ENCODE measurements at regions not wholly inside any gene's neighbourhood (a gene's known extent, or its start where the extent isn't known, plus 50 kb on each side); places are given as distances from the start of the nearest gene placed in this dataset.
A peak's percentile ranks its signal among the peaks of the same experiment; 100 is the strongest.
"Not testable (repeated sequence)": the region's sequence is repeated elsewhere in the genome, so short reads cannot be mapped to it uniquely, and the experiment has no call there.

GRCh38 chr17:33709881-33710280, 416.8 kb upstream of the ASIC2 start:
- peaks cover 5% of the 10 kb centered on the region for H3K4me1 Mint-ChIP-seq (ENCODE audit: low read depth, unreplicated experiment)
- no peak overlapping the region for H3K4me3 Mint-ChIP-seq (ENCODE audit: unreplicated experiment)
- DNase-seq: no peak
- no peak overlapping the region for H3K27ac Mint-ChIP-seq (ENCODE audit: unreplicated experiment)
- TF ChIP-seq, protein P1, sequence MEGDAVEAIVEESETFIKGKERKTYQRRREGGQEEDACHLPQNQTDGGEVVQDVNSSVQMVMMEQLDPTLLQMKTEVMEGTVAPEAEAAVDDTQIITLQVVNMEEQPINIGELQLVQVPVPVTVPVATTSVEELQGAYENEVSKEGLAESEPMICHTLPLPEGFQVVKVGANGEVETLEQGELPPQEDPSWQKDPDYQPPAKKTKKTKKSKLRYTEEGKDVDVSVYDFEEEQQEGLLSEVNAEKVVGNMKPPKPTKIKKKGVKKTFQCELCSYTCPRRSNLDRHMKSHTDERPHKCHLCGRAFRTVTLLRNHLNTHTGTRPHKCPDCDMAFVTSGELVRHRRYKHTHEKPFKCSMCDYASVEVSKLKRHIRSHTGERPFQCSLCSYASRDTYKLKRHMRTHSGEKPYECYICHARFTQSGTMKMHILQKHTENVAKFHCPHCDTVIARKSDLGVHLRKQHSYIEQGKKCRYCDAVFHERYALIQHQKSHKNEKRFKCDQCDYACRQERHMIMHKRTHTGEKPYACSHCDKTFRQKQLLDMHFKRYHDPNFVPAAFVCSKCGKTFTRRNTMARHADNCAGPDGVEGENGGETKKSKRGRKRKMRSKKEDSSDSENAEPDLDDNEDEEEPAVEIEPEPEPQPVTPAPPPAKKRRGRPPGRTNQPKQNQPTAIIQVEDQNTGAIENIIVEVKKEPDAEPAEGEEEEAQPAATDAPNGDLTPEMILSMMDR (IDR thresholded peaks at IDR 0.05; ENCODE audit: partially characterized antibody, unreplicated experiment): no peak
- H3K27me3 Mint-ChIP-seq (ENCODE audit: unreplicated experiment): peaks cover 1% of the 10 kb centered on the region
- H3K36me3 Mint-ChIP-seq (ENCODE audit: unreplicated experiment): peaks cover 10% of the 10 kb centered on the region
- H3K9me3 Mint-ChIP-seq (ENCODE audit: unreplicated experiment): peaks cover 6% of the 10 kb centered on the region

DNA sequence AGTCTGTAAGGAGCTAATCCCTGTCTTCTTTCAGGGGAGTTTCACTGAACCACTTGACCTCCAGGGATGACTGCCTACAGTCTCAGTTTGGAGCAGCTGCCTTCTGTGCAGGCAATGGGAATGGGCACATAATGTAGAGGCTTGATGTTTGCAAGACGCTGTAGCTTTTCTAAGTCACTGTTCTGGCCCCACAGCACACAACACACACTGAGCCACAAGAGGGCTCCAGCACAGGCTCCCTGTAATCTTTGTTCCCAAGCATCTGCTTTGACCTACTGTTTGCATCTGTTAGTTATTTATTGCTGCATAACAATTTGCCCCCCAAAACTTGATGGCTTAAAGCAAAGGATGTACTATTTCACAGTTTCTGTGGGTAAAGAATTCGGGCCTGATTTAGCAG, 419.0 kb upstream of the ASIC2 start:
- Mint-ChIP-seq H3K4me3 (ENCODE audit: unreplicated experiment) (no peak overlapping the region), H3K9me3 (ENCODE audit: unreplicated experiment) (peaks cover 6% of the 10 kb centered on the region), H3K27ac (ENCODE audit: unreplicated experiment) (no peak overlapping the region), H3K4me1 (ENCODE audit: low read depth, unreplicated experiment) (peaks cover 5% of the 10 kb centered on the region), H3K36me3 (ENCODE audit: unreplicated experiment) (peaks cover 4% of the 10 kb centered on the region), H3K27me3 (ENCODE audit: unreplicated experiment) (peaks cover 3% of the 10 kb centered on the region)
- no peak for DNase-seq
- TF ChIP-seq, protein P1 (IDR thresholded peaks at IDR 0.05; ENCODE audit: partially characterized antibody, unreplicated experiment): no peak

DNA sequence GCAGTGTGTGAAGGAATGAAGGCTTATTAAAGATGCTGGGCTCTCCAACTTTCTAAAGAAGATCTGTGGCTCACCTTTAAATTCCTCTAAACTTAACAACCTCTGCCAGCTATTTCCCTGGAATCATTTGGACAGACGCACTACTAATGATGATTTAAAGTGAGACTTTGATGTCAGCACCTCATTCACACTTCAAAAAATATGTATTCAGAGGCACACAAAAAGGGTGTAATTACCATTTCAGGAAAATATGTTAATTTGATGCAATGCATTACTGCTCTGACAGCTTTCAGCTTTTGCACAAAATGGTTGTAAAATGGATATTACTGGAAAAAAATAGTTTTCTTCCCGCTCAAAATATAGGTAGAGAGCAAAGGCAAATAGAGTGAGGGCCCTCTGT, 423.9 kb upstream of the ASIC2 start:
- no peak overlapping the region for H3K27ac Mint-ChIP-seq (ENCODE audit: unreplicated experiment)
- no peaks in the 10 kb centered on the region for H3K36me3 Mint-ChIP-seq (ENCODE audit: unreplicated experiment)
- peaks cover 5% of the 10 kb centered on the region for H3K27me3 Mint-ChIP-seq (ENCODE audit: unreplicated experiment)
- H3K9me3 Mint-ChIP-seq (ENCODE audit: unreplicated experiment): no peaks in the 10 kb centered on the region
- TF ChIP-seq, protein P1 (IDR thresholded peaks at IDR 0.05; ENCODE audit: partially characterized antibody, unreplicated experiment): no peak
- DNase-seq: no peak
- no peak overlapping the region for H3K4me3 Mint-ChIP-seq (ENCODE audit: unreplicated experiment)
- no peaks in the 10 kb centered on the region for H3K4me1 Mint-ChIP-seq (ENCODE audit: low read depth, unreplicated experiment)

- not testable (repeated sequence) for H3K4me1 Mint-ChIP-seq (ENCODE audit: low read depth, unreplicated experiment); H3K27me3 Mint-ChIP-seq (ENCODE audit: unreplicated experiment); DNase-seq
Observed at GRCh38 chr17:33723736-33724135, 430.6 kb upstream of the ASIC2 start.

DNA sequence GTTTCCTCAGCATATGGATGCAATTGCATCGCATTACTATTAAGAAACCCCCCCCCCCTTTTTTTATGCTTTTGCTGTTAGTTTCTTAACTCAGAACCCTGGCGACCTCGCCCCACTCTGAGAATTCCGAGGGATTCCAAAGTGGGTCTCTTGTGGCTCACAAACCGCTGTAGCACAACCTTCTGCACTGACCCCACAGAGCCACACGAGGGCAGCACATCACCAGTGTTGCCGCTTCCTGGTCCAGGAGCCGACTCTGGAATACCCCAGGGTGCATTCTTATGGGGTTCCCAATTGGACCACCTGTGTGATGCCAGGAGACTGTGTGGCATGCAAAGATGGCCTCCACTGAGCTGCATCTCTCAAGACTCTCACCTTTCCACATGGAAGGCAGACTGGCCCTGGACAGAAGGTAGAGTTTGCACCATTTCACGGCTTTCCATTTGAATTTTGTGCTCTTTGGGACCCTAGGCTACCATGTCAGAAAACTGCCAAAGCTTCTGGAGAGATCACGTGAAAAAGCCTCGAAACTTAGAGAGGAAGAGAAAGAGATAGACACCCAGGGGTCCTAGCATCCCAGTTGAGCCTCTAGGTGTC, 432.7 kb upstream of the ASIC2 start:
- no peaks in the 10 kb centered on the region for H3K27me3 Mint-ChIP-seq (ENCODE audit: unreplicated experiment)
- no peak overlapping the region for H3K27ac Mint-ChIP-seq (ENCODE audit: unreplicated experiment)
- no peaks in the 10 kb centered on the region for H3K36me3 Mint-ChIP-seq (ENCODE audit: unreplicated experiment)
- H3K4me3 Mint-ChIP-seq (ENCODE audit: unreplicated experiment): no peak overlapping the region
- DNase-seq: peak; percentile 76
- no peaks in the 10 kb centered on the region for H3K4me1 Mint-ChIP-seq (ENCODE audit: low read depth, unreplicated experiment)
- no peaks in the 10 kb centered on the region for H3K9me3 Mint-ChIP-seq (ENCODE audit: unreplicated experiment)
- TF ChIP-seq, protein P1 (IDR thresholded peaks at IDR 0.05; ENCODE audit: partially characterized antibody, unreplicated experiment): peak; percentile 84

More at GRCh38 chr17:33723736-33724135, 430.6 kb upstream of the ASIC2 start:
- H3K9me3 Mint-ChIP-seq (ENCODE audit: unreplicated experiment); H3K36me3 Mint-ChIP-seq (ENCODE audit: unreplicated experiment); H3K4me3 Mint-ChIP-seq (ENCODE audit: unreplicated experiment); H3K27ac Mint-ChIP-seq (ENCODE audit: unreplicated experiment): not testable (repeated sequence)

Measured in glutamatergic neuron (in vitro differentiated cells).